ENCODE measurements at regions not wholly inside any gene's neighbourhood (a gene's known extent, or its start where the extent isn't known, plus 50 kb on each side); places are given as distances from the start of the nearest gene placed in this dataset.

- no peak for TF ChIP-seq CTCF (conservative IDR thresholded peaks at IDR 0.05 in 1 of 2, IDR thresholded peaks at IDR 0.05 in 1 of 2; ENCODE audit: low read depth in 1 of 2, low read length in 2 of 2)
- TF ChIP-seq EZH2 (IDR thresholded peaks at IDR 0.05; ENCODE audit: low read length, missing control alignments) = no peak
Measured at GRCh38 chr7:24436131-24436920, 136.9 kb upstream of the PALS2 start.

Measured in fibroblast of lung (primary cell).